ENCODE measurements at regions not wholly inside any gene's neighbourhood (a gene's known extent, or its start where the extent isn't known, plus 50 kb on each side); places are given as distances from the start of the nearest gene placed in this dataset.

- TF ChIP-seq POLR2A (IDR thresholded peaks at IDR 0.05; ENCODE audit: low read length) (no peak), GATA1 (IDR thresholded peaks at IDR 0.05; ENCODE audit: low read depth, low read length) (no peak)
Observed at GRCh38 chr6:130303431-130303830, 62.4 kb upstream of the TMEM200A start.
